ENCODE measurements at regions not wholly inside any gene's neighbourhood (a gene's known extent, or its start where the extent isn't known, plus 50 kb on each side); places are given as distances from the start of the nearest gene placed in this dataset.

DNA sequence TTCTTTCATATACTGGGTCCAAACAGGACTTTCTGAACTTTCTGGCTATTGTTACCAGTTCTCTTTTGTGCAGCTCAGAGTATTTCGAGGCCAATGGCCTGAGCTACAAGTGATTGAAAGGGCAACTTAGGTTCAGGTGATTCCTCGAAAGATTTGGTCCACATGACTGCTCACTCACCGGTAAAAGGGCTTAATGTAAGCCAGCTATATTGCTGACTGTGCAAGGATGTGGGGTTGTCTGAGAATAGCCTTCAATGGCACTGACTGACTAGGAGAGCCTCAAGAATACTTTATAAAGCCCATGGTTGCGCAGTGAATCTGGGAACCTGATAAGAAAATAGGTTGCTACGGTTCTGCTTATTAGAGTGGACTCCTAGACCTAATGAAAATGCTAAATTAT lies 269.0 kb downstream of the SEC16B start:
- TF ChIP-seq, protein P1, sequence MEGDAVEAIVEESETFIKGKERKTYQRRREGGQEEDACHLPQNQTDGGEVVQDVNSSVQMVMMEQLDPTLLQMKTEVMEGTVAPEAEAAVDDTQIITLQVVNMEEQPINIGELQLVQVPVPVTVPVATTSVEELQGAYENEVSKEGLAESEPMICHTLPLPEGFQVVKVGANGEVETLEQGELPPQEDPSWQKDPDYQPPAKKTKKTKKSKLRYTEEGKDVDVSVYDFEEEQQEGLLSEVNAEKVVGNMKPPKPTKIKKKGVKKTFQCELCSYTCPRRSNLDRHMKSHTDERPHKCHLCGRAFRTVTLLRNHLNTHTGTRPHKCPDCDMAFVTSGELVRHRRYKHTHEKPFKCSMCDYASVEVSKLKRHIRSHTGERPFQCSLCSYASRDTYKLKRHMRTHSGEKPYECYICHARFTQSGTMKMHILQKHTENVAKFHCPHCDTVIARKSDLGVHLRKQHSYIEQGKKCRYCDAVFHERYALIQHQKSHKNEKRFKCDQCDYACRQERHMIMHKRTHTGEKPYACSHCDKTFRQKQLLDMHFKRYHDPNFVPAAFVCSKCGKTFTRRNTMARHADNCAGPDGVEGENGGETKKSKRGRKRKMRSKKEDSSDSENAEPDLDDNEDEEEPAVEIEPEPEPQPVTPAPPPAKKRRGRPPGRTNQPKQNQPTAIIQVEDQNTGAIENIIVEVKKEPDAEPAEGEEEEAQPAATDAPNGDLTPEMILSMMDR (IDR thresholded peaks at IDR 0.05), result no peak
- TF ChIP-seq EZH2 (IDR thresholded peaks at IDR 0.05) (no peak), EZH2phosphoT487 (IDR thresholded peaks at IDR 0.05) (no peak)
